SK-N-SH (cell line): ENCODE measurements at regions not wholly inside any gene's neighbourhood (a gene's known extent, or its start where the extent isn't known, plus 50 kb on each side); places are given as distances from the start of the nearest gene placed in this dataset.
"Not testable (repeated sequence)": the region's sequence is repeated elsewhere in the genome, so short reads cannot be mapped to it uniquely, and the experiment has no call there.

ENCODE experiments used
- ELF1 ChIP-seq: IDR thresholded peaks from 2 replicates; pipeline ENCODE4 v1.4.0; 2012
- EP300 ChIP-seq, 2 experiments: IDR thresholded peaks; 2 replicates each; pipeline versions ENCODE4 v1.4.0 to v1.6.1; 2012; ENCODE audit warnings: borderline replicate concordance in 1 of 2, low read depth in 1 of 2, low read length in 1 of 2
- GABPA ChIP-seq: IDR thresholded peaks from 2 replicates; pipeline ENCODE4 v1.4.0; 2012; ENCODE audit warnings: low read depth, mild to moderate bottlenecking
- JUND ChIP-seq: IDR thresholded peaks from 2 replicates; pipeline ENCODE4 v1.4.0; 2012
- NFIC ChIP-seq: IDR thresholded peaks from 2 replicates; pipeline ENCODE4 v1.4.0; 2012; ENCODE audit warnings: borderline replicate concordance
- NRF1 ChIP-seq: IDR thresholded peaks from 2 replicates; pipeline ENCODE4 v1.6.1; 2012; ENCODE audit warnings: low read depth, mild to moderate bottlenecking, low read length
- POLR2AphosphoS5 ChIP-seq: IDR thresholded peaks from 2 replicates; pipeline ENCODE4 v1.6.1; 2012; ENCODE audit warnings: low read depth, low read length
- RAD21 ChIP-seq: IDR thresholded peaks from 2 replicates; pipeline ENCODE4 v1.6.1; 2012; ENCODE audit warnings: mild to moderate bottlenecking, low read length
- SMC3 ChIP-seq: IDR thresholded peaks from 2 replicates; pipeline ENCODE4 v1.6.1; 2012; ENCODE audit warnings: low read depth, low read length, improper control_type of control experiment
- TAF1 ChIP-seq: IDR thresholded peaks from 2 replicates; pipeline ENCODE4 v1.6.1; 2012; ENCODE audit warnings: low read depth, mild to moderate bottlenecking, low read length, moderate library complexity, borderline replicate concordance
- TF ChIP-seq, protein P1 (sequence below): fragments of 200-600 bp; sonication (generic); IDR thresholded peaks from 2 replicates; pipeline ENCODE4 v1.6.1; 2017; ENCODE audit warnings: antibody characterized with exemption, mild to moderate bottlenecking, moderate library complexity
- TF ChIP-seq, protein P2 (sequence below): IDR thresholded peaks from 2 replicates; pipeline ENCODE4; 2012

DNA sequence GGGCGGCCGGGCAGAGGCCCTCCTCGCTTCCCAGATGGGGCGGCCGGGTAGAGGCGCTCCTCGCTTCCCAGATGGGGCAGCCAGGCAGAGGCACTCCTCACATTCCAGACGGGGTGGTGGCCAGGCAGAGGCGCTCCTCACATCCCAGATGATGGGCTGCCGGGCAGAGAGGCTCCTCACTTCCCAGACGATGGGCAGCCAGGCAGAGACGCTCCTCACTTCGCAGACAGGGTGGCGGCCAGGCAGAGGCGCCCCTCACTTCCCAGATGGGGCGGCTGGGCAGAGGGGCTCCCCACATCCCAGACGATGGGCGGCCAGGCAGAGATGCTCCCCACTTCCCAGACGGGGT lies 83.1 kb upstream of the TFPI start:
- TF ChIP-seq, protein P1, sequence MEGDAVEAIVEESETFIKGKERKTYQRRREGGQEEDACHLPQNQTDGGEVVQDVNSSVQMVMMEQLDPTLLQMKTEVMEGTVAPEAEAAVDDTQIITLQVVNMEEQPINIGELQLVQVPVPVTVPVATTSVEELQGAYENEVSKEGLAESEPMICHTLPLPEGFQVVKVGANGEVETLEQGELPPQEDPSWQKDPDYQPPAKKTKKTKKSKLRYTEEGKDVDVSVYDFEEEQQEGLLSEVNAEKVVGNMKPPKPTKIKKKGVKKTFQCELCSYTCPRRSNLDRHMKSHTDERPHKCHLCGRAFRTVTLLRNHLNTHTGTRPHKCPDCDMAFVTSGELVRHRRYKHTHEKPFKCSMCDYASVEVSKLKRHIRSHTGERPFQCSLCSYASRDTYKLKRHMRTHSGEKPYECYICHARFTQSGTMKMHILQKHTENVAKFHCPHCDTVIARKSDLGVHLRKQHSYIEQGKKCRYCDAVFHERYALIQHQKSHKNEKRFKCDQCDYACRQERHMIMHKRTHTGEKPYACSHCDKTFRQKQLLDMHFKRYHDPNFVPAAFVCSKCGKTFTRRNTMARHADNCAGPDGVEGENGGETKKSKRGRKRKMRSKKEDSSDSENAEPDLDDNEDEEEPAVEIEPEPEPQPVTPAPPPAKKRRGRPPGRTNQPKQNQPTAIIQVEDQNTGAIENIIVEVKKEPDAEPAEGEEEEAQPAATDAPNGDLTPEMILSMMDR = not testable (repeated sequence)
- TF ChIP-seq SMC3; RAD21; NRF1; TAF1; GABPA; NFIC; POLR2AphosphoS5; JUND; ELF1; EP300 (IDR thresholded peaks at IDR 0.05; ENCODE audit: borderline replicate concordance in 1 of 2, low read depth in 1 of 2, low read length in 1 of 2): not testable (repeated sequence)
- TF ChIP-seq, protein P2, sequence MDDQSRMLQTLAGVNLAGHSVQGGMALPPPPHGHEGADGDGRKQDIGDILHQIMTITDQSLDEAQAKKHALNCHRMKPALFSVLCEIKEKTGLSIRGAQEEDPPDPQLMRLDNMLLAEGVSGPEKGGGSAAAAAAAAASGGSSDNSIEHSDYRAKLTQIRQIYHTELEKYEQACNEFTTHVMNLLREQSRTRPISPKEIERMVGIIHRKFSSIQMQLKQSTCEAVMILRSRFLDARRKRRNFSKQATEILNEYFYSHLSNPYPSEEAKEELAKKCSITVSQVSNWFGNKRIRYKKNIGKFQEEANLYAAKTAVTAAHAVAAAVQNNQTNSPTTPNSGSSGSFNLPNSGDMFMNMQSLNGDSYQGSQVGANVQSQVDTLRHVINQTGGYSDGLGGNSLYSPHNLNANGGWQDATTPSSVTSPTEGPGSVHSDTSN = not testable (repeated sequence)
